Coronary artery (tissue), 2 donors: ENCODE measurements at regions not wholly inside any gene's neighbourhood (a gene's known extent, or its start where the extent isn't known, plus 50 kb on each side); places are given as distances from the start of the nearest gene placed in this dataset.
"Not testable (repeated sequence)": the region's sequence is repeated elsewhere in the genome, so short reads cannot be mapped to it uniquely, and the experiment has no call there.

Source experiments
- DNase-seq: peaks from one replicate; pipeline ENCODE4 v3.0.0-alpha.2; 2017; ENCODE audit warnings: low spot score
- H3K27ac ChIP-seq, 2 donors: fragments of 200-600 bp; sonication (generic); one replicate each; pipeline ENCODE4 v1.5.1; 2016 to 2019
- H3K4me3 ChIP-seq: fragments of 200-600 bp; sonication (generic); 2 replicates; pipeline ENCODE4 v1.5.1; 2016; ENCODE audit warnings: mild to moderate bottlenecking, moderate library complexity
- CTCF ChIP-seq: fragments of 200-600 bp; sonication (generic); IDR thresholded peaks from one replicate; pipeline ENCODE4 v1.5.1; 2019; ENCODE audit warnings: antibody characterized with exemption

- no peak overlapping the region for H3K27ac ChIP-seq
- DNase-seq = no peak
- TF ChIP-seq CTCF = no peak
- H3K4me3 ChIP-seq = no peak overlapping the region
These were observed 137.6 kb upstream of the SVIL start for GRCh38 chr10:29772403-29772802.

- TF ChIP-seq CTCF = no peak
- H3K4me3 ChIP-seq = no peak overlapping the region
- no peak overlapping the region for H3K27ac ChIP-seq
- DNase-seq = no peak
These were observed 136.6 kb upstream of the SVIL start for GRCh38 chr10:29771376-29771775.

- DNase-seq, H3K4me3 ChIP-seq, H3K27ac ChIP-seq: not testable (repeated sequence)
These were observed 134.5 kb upstream of the SVIL start for GRCh38 chr10:29769277-29769676.

GRCh38 chr10:29767968-29768367, 133.2 kb upstream of the SVIL start:
- DNase-seq = no peak
- Histone ChIP-seq H3K4me3 (no peak overlapping the region), H3K27ac (no peak overlapping the region)
- TF ChIP-seq CTCF = no peak

- TF ChIP-seq CTCF = no peak
- Histone ChIP-seq H3K4me3 (no peak overlapping the region), H3K27ac (no peak overlapping the region)
- no peak for DNase-seq
These were observed 132.0 kb upstream of the SVIL start for GRCh38 chr10:29766753-29767152.

GRCh38 chr10:29765330-29765729, 130.6 kb upstream of the SVIL start:
- TF ChIP-seq CTCF = no peak
- no peak for DNase-seq
- H3K27ac ChIP-seq = no peak overlapping the region

GRCh38 chr10:29763396-29763795, 128.6 kb upstream of the SVIL start:
- no peak for TF ChIP-seq CTCF
- DNase-seq = no peak
- H3K27ac ChIP-seq = no peak overlapping the region
- H3K4me3 ChIP-seq = no peak overlapping the region

More at GRCh38 chr10:29765330-29765729, 130.6 kb upstream of the SVIL start:
- no peak overlapping the region for H3K4me3 ChIP-seq

- Histone ChIP-seq H3K27ac (no peak overlapping the region), H3K4me3 (no peak overlapping the region)
- no peak for DNase-seq
- no peak for TF ChIP-seq CTCF
These were observed 127.1 kb upstream of the SVIL start for GRCh38 chr10:29761916-29762315.
